ENCODE measurements at regions not wholly inside any gene's neighbourhood (a gene's known extent, or its start where the extent isn't known, plus 50 kb on each side); places are given as distances from the start of the nearest gene placed in this dataset.

- no peaks in the 10 kb centered on the region for H3K9me3 ChIP-seq
- H3K27me3 ChIP-seq: no peaks in the 10 kb centered on the region
- no peak overlapping the region for H3K27ac ChIP-seq
- no peak overlapping the region for H3K4me3 ChIP-seq
- H3K36me3 ChIP-seq: no peaks in the 10 kb centered on the region
- H3K4me1 ChIP-seq: no peaks in the 10 kb centered on the region
- DNase-seq (ENCODE audit: low spot score): no peak
- TF ChIP-seq, protein P1, sequence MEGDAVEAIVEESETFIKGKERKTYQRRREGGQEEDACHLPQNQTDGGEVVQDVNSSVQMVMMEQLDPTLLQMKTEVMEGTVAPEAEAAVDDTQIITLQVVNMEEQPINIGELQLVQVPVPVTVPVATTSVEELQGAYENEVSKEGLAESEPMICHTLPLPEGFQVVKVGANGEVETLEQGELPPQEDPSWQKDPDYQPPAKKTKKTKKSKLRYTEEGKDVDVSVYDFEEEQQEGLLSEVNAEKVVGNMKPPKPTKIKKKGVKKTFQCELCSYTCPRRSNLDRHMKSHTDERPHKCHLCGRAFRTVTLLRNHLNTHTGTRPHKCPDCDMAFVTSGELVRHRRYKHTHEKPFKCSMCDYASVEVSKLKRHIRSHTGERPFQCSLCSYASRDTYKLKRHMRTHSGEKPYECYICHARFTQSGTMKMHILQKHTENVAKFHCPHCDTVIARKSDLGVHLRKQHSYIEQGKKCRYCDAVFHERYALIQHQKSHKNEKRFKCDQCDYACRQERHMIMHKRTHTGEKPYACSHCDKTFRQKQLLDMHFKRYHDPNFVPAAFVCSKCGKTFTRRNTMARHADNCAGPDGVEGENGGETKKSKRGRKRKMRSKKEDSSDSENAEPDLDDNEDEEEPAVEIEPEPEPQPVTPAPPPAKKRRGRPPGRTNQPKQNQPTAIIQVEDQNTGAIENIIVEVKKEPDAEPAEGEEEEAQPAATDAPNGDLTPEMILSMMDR (IDR thresholded peaks at IDR 0.05): no peak
These were observed 146.3 kb downstream of the ZNF674 start for GRCh38 chrX:46398874-46399273.

DNA sequence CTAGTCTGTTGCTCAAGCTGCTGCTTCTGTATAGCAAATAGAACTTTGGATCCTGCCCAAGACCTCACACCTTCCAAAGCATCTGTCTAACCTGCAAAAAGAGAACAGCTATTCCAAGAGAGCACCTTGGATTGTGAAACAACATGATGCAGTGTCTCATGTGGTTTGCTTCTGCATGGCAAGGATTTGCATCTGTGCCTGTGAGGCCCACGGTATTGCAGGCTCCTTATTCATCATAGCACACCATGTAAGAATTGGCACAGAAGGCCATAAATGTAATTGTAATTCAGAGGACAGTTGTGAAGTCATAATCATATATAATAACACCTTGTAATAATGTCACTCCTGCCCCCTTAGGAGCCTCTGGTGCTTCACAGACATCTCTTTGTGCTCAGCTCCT, 147.1 kb downstream of the ZNF674 start:
- no peak overlapping the region for H3K27ac ChIP-seq
- H3K27me3 ChIP-seq: no peaks in the 10 kb centered on the region
- no peaks in the 10 kb centered on the region for H3K36me3 ChIP-seq
- TF ChIP-seq, protein P1 (IDR thresholded peaks at IDR 0.05): no peak
- H3K4me1 ChIP-seq: no peaks in the 10 kb centered on the region
- DNase-seq (ENCODE audit: low spot score): no peak
- no peak overlapping the region for H3K4me3 ChIP-seq
- no peaks in the 10 kb centered on the region for H3K9me3 ChIP-seq

DNA sequence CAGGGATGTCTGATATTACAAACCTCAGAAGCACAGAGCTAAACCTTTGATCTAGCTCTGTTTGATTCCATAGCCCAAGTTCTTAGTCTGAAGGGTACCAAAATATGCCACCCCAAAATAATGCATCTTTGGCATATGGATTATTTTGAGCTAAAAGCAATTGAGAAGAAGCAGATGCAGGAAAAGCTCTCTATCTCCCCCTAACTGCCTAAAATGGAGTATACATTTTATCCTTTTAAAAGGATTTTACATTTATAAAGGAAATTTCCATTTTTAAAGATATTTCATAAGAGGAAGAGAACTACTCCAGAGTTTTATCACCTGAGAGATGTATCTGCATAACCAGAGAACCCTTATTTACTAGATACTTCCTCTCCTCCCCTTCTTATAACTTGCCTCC, 158.7 kb downstream of the ZNF674 start:
- no peaks in the 10 kb centered on the region for H3K27me3 ChIP-seq
- H3K27ac ChIP-seq: no peak overlapping the region
- DNase-seq (ENCODE audit: low spot score): no peak
- no peaks in the 10 kb centered on the region for H3K4me1 ChIP-seq
- H3K4me3 ChIP-seq: no peak overlapping the region
- TF ChIP-seq, protein P1 (IDR thresholded peaks at IDR 0.05): no peak
- H3K9me3 ChIP-seq: peaks cover 0 to 13% of the 10 kb centered on the region in 2 donors
- H3K36me3 ChIP-seq: no peaks in the 10 kb centered on the region

GRCh38 chrX:46383006-46383405, 162.2 kb downstream of the ZNF674 start:
- Histone ChIP-seq H3K9me3 (no peaks in the 10 kb centered on the region), H3K4me1 (no peaks in the 10 kb centered on the region), H3K27me3 (no peaks in the 10 kb centered on the region), H3K27ac (no peak overlapping the region), H3K4me3 (no peak overlapping the region), H3K36me3 (no peaks in the 10 kb centered on the region)
- no peak for DNase-seq (ENCODE audit: low spot score)
- TF ChIP-seq, protein P1 (IDR thresholded peaks at IDR 0.05): no peak

GRCh38 chrX:46382595-46382994, 162.6 kb downstream of the ZNF674 start:
- no peaks in the 10 kb centered on the region for H3K4me1 ChIP-seq
- H3K4me3 ChIP-seq: no peak overlapping the region
- H3K9me3 ChIP-seq: no peaks in the 10 kb centered on the region
- TF ChIP-seq, protein P1 (IDR thresholded peaks at IDR 0.05): no peak
- H3K27me3 ChIP-seq: no peaks in the 10 kb centered on the region
- no peak for DNase-seq (ENCODE audit: low spot score)
- no peak overlapping the region for H3K27ac ChIP-seq
- H3K36me3 ChIP-seq: no peaks in the 10 kb centered on the region

GRCh38 chrX:46381630-46382029, 163.6 kb downstream of the ZNF674 start:
- Histone ChIP-seq H3K36me3 (no peaks in the 10 kb centered on the region), H3K27ac (no peak overlapping the region)
- TF ChIP-seq, protein P1 (IDR thresholded peaks at IDR 0.05): no peak

More at GRCh38 chrX:46381630-46382029, 163.6 kb downstream of the ZNF674 start:
- no peak for DNase-seq (ENCODE audit: low spot score)
- no peak overlapping the region for H3K4me3 ChIP-seq
- no peaks in the 10 kb centered on the region for H3K27me3 ChIP-seq
- H3K9me3 ChIP-seq: no peaks in the 10 kb centered on the region
- no peaks in the 10 kb centered on the region for H3K4me1 ChIP-seq

All from right atrium auricular region (tissue), 2 donors.